GM12878 (cell line): ENCODE measurements at regions not wholly inside any gene's neighbourhood (a gene's known extent, or its start where the extent isn't known, plus 50 kb on each side); places are given as distances from the start of the nearest gene placed in this dataset.

Experiments used
- BRCA1 ChIP-seq: IDR thresholded peaks from 2 replicates; pipeline ENCODE4 v1.6.1; 2011; ENCODE audit warnings: low read depth, low read length, improper control_type of control experiment
- CBX5 ChIP-seq: sonication (generic); IDR thresholded peaks from 2 replicates; pipeline ENCODE4 v1.6.1; 2016; ENCODE audit warnings: low read depth, moderate library complexity, mild to moderate bottlenecking, inconsistent platforms
- CEBPZ ChIP-seq: fragments of 150-350 bp; IDR thresholded peaks from 2 replicates; pipeline ENCODE4 v1.6.1; 2016; ENCODE audit warnings: low read depth, low read length
- CTCF ChIP-seq, 3 experiments: IDR thresholded peaks in 2 of 3; conservative IDR thresholded peaks in 1 of 3; 2 replicates each; pipeline ENCODE4 v1.5.1; 2011; ENCODE audit warnings: low read depth in 3 of 3, low read length in 3 of 3, mild to moderate bottlenecking in 3 of 3, control low read depth in 2 of 3, moderate library complexity in 2 of 3, inconsistent platforms in 1 of 3, mixed read lengths in 1 of 3; ENCODE audit not compliant: control insufficient read depth in 2 of 3, insufficient read depth in 1 of 3; ENCODE audit errors: extremely low read depth in 1 of 3
- ELK1 ChIP-seq: IDR thresholded peaks from 2 replicates; pipeline ENCODE4 v1.6.1; 2012; ENCODE audit warnings: low read depth, low read length, improper control_type of control experiment
- ETV6 ChIP-seq, 2 experiments: fragments of 450-650 bp in 1 of 2; IDR thresholded peaks in 1 of 2; conservative IDR thresholded peaks in 1 of 2; 2 replicates each; pipeline ENCODE4 v1.6.1; 2014; ENCODE audit warnings: antibody characterized with exemption in 1 of 2, borderline replicate concordance in 1 of 2, low read depth in 1 of 2, mild to moderate bottlenecking in 1 of 2, moderate library complexity in 1 of 2
- FOXK2 ChIP-seq: fragments of 450-650 bp; IDR thresholded peaks from 2 replicates; pipeline ENCODE4 v1.6.1; 2017; ENCODE audit warnings: mild to moderate bottlenecking, moderate library complexity
- MAX ChIP-seq: IDR thresholded peaks from 2 replicates; pipeline ENCODE4 v1.6.1; 2012; ENCODE audit warnings: low read depth, low read length, improper control_type of control experiment
- NR2F1 ChIP-seq: fragments of 450-650 bp; conservative IDR thresholded peaks from 2 replicates; pipeline ENCODE4 v1.6.1; 2017; ENCODE audit warnings: mild to moderate bottlenecking
- SUZ12 ChIP-seq: fragments of 200-600 bp; sonication (generic); IDR thresholded peaks from one replicate; pipeline ENCODE4 v1.6.1; 2018; ENCODE audit warnings: antibody characterized with exemption, mild to moderate bottlenecking; ENCODE audit not compliant: unreplicated experiment

- TF ChIP-seq CBX5, result no peak
- no peak for TF ChIP-seq FOXK2
- TF ChIP-seq CTCF (IDR thresholded peaks at IDR 0.05 in 2 of 3, conservative IDR thresholded peaks at IDR 0.05 in 1 of 3; ENCODE audit: control insufficient read depth in 2 of 3, extremely low read depth in 1 of 3, insufficient read depth in 1 of 3, low read depth in 3 of 3, low read length in 3 of 3), result no peak
- no peak for TF ChIP-seq ETV6 (conservative IDR thresholded peaks at IDR 0.05 in 1 of 2, IDR thresholded peaks at IDR 0.05 in 1 of 2; ENCODE audit: borderline replicate concordance in 1 of 2, low read depth in 1 of 2)
- TF ChIP-seq NR2F1, result no peak
- no peak for TF ChIP-seq CEBPZ
- no peak for TF ChIP-seq SUZ12
- TF ChIP-seq ELK1, result no peak
- no peak for TF ChIP-seq BRCA1
- TF ChIP-seq MAX, result no peak
Observed at GRCh38 chr16:66082424-66082823, 284.1 kb upstream of the CDH5 start.
